ENCODE measurements at regions not wholly inside any gene's neighbourhood (a gene's known extent, or its start where the extent isn't known, plus 50 kb on each side); places are given as distances from the start of the nearest gene placed in this dataset.
"Not testable (repeated sequence)": the region's sequence is repeated elsewhere in the genome, so short reads cannot be mapped to it uniquely, and the experiment has no call there.

DNA sequence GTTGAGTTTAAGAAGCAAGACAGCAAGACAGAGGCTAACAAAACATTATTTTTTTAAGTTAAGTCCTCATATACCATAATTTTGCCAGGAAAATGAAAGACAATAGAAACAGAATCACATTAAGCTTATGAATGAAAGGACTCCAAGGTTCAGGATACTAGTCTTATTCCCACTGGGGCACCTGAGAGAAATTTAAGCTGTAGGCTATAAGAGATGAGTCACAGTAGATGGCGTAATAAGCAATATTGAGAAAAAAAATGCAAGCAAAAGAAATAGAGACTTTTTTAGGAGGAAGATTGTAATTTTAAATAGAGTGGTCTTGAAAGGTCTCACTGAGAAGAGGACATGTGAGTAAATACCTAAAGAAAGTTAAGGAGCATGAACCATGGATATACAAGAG, 57.1 kb upstream of the KIF2B start:
- DNase-seq (ENCODE audit: low read depth), result no peak

DNA sequence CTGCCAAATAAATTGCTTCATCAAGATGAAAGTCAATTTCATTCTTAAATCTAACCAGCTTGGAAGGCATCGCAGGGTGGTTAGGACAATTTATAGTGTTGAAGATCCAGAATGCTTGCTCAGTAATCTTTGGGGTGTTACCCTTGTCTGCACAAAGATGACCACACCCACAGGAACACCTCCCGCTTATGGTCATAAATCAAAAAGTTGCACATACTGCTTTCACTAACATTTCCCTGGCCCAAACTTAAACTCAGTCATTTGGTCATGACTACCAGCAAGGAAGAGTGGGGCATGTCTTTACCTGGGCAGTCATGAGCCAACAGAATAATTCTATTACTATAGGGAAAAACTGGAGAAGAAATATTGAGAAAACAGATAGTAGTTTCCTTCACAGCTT, 57.6 kb upstream of the KIF2B start:
- no peak for DNase-seq (ENCODE audit: low read depth)

DNA sequence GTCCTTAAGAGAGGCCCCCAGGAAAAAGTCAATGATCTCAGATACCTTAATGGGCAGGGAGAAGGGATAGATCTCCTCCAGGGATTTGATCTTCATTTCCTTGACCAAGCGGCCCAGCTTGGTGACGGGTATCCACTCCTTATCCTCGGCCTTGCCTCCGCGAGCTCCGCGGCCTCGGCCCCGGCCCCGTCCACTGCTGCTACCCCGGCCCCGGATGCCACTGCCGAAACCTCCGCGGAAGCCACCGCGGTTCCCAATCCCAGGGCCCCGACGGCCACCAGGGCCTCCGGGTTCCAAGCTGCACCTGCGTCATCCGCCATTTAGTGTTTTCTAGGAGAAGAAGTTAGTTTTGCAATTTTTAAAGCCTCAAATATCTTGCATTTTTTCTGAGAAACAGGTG, 65.2 kb upstream of the KIF2B start:
- DNase-seq (ENCODE audit: low read depth), result no peak

DNA sequence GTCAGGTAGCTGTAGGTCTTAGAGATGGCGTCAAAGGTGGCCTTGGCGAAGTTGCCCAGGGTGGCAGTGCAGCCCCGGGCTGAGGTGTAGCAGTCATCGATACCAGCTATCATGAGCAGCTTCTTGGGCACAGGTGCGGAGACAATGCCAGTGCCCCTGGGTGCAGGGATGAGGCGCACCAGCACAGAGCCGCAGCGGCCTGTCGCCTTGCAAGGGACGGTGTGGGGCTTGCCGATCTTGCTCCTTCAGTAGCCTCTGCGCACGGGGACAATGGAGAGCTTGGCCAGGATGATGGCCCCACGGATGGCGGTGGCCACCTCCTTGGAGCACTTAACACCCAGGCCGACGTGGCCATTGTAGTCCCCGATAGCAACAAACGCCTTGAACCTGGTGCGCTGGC, 65.6 kb upstream of the KIF2B start:
- not testable (repeated sequence) for DNase-seq (ENCODE audit: low read depth)

DNA sequence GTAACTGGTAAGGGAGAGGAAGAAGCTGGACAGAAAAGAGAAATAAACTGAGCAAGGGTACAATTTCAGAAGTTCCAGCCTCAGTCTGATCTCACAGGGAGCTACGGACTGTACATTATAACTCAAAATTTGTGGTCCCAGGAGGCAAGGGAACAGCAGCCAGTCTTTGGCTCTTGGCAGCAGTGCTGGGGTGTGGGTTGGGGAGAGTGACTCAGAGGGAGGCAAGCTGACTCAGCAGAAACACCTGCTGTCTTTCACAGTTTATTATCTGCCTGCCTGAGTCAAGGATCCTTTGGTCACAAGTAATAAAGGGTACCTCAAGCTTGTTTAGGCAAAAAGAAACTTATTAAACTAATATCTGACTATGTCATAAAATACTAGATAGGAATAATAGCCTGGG, 73.5 kb upstream of the KIF2B start:
- DNase-seq (ENCODE audit: low read depth), result peak; percentile 90

DNA sequence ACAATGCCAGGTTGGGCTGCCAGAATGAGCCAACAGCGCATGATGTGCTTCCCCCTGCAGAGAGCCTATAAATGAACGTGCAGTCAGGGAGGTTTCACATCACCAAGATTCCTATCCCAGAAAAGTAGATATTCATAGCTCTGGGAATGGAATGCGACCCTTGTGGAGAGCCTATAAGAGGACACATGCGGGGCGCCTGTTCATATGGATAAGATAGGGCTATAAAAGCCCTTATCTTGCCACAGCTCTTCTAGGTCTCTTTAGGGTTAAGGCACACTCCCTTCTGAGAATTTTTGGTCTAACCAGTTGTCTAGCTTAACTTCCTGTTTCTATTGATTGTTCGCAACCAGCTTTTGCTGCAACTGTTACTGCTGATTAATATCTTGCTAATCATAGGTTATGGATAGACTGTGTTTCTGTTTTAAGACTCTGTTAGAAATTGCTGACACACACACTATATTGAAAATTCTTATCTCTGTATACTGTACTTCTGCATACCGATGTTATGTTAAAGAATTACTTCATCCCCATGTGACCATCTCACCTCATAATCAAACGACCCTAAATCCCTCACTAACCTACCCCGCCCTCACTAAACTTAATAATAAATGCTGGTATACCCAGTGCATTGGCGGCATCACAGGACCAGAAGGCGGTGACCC, 74.4 kb upstream of the KIF2B start:
- not testable (repeated sequence) for DNase-seq (ENCODE audit: low read depth)

DNA sequence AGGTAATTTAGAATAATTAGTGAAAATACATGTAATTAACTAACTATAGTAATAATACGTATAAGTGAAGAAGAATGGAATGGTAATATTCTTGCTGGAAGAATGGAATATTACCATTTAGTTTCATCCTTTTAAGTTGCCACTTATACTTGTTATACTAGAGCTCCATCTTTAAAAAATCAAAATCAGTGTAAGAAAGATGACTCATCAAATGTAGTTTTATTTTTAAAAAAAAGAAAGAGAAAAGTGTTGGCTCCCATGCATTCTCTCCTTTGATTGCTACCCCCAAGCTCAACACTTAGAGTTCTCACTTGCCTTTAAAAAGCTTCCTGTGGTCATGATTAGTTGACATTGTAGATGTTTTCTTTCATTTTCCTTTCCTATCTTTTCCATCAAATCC, 82.4 kb upstream of the KIF2B start:
- no peak for DNase-seq (ENCODE audit: low read depth)

DNA sequence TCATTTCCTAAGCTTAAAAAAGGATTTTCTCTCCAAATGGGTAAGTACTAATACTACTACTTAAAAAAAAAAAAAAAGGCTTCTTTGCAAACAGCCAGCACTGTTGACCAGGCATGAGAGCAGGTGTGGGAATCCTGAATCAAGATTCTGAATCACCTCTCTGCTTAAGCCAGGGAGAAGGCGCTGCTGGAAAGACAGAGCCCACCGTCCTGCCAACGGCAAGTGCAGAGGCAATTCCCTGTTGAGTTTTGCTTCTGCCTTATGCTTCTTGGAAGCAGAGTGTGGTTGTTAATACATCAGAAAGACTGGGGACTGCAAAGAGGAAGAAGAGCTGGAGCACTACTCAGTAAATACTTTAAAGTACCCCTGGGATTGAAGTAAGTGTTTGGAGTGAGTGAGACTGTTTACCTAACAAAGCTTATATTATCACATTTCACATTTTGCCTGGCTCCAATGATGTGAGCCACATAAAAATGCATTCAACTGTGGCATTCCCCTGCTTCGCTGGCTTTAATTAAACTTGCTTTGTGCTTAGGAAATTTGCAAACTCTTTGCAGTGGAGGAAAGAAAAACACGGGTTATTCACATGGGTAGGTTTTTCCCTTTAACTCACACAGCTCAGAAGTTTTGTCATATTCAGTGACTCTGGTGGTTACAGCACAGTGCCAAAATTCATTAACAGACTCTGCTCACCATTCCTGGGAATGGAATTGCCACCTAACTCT, 86.0 kb upstream of the KIF2B start:
- no peak for DNase-seq (ENCODE audit: low read depth)

DNA sequence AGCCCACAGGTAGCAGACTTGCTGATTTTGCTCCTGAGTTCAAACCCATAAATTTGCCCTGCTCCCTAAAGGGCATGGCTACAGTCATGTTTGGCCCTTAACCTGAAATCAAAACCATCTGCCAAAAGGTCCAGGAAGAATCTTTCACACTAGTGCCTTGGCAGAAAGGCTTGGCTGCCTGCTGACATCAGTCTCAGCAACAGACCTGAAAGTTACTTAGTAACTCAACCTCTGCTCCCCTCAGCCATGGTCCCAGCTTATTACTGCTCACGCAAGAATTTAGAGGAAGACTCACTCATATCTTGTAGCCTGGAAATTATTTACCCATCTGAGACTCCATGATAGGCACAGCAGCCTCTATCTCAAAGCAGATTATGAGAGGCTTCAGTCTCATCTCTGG, 98.0 kb upstream of the KIF2B start:
- no peak for DNase-seq (ENCODE audit: low read depth)

DNA sequence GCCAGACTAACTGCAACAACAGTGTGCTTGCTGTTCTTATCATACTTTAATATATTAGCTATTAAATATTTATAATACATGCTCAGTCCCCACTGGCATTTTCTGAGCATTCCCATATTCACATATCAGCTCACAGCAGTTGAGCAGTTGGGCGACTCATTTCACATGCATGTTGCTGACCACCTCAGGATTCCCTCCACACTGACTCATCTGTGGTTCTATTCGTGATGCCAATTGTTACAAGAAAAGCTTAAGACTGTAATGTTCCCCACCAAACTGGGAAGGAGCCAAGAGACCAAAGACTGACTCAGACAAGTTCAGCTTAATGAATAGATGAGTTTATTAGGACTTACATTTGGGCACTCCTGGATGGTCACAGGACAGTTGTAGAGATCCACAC, 100.3 kb upstream of the KIF2B start:
- DNase-seq (ENCODE audit: low read depth), result peak; percentile 100

DNA sequence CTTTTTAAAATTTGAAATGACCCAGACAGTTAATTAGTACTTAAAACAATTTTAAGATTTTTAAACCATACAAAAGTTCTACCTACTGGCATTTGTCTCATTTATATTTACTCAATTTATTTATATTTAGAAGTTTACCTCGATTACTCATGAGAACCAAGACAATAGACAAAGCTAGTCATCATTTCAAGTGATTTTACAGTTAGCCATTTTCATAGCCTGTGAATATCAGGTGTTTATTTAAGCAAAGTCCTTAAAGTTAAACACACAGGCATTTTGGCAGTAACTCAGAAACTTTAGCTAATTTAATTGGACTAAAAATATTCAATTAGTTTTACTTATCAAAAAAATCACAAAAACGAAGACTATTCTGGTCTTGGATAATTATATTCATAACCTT, 101.6 kb upstream of the KIF2B start:
- DNase-seq (ENCODE audit: low read depth), result no peak

DNA sequence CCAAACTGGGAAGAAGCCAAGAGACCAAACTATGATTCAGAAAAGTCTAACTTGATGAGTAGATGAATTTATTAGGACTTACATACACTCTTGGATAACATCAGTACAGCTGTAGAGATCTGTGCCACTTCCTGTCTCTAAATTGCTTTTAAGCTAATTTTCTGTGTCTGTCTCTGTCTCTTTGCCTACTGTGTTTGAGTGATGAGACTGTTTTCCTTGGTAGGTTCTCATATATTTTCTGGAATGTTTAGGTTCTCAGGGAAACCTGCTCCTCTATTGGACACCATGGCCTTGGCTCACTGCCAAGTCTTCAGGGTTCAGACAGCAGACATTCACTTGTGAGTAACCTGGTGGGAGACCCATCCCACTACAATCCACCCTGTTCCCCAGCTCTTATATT, 103.5 kb upstream of the KIF2B start:
- DNase-seq (ENCODE audit: low read depth), result peak; percentile 16

DNA sequence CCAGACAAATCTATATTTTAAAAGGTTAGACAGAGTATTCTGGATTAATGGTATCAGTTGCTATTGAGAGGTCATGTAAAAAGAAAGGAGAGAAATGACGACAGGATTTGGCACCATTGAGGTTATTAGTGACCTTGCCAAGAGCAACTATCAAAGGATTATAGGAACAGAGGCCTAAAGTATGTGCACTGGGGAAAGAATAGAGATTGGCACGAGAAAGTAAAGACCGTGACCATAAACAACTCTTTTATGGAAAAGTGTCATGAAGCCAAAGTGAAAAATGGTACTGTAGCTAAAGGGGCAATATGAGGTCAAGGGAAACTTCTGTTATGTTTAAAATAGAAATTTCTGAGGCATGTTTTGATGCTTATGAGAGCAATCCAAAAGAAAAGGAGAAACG, 115.2 kb upstream of the KIF2B start:
- DNase-seq (ENCODE audit: low read depth), result no peak

DNA sequence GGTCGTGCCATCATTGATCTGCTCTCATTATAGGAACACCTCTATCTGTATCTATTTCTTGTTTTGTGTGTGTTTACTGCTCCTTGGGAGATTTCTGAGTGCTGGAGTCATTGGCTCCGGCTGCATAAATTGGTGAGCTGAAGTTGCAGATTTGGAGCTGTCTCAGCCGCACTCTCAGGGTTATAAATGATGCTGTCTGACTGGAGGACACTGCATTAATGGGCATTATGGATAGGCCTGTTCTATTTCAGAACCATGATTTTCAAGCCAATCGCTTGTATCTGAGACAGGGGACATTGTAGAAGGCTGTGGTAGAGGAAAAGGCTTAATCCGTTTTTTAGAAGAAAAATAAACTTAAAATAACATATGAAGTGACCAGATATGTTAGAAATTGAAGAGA, 126.4 kb upstream of the KIF2B start:
- DNase-seq (ENCODE audit: low read depth), result no peak

DNA sequence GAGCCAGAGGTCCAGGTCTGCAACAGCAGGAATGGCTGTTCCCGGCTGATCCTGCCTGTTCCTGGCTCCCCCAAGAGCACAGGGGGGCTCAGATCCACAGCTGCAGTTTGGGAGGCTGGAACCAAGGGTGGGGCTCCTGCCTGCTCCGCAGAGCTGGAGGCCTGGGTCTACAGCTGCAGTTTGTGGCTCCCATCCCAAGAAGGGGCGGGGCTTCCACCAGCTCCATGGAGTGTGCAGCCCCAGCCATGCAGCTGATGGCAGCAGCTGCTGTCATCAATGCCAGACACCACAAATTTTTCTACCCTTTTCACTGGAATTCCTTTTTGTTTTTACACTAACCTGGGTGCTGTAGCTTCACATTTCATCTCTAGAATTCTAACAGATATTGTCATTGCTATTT, 135.4 kb upstream of the KIF2B start:
- DNase-seq (ENCODE audit: low read depth), result peak; percentile 70

DNA sequence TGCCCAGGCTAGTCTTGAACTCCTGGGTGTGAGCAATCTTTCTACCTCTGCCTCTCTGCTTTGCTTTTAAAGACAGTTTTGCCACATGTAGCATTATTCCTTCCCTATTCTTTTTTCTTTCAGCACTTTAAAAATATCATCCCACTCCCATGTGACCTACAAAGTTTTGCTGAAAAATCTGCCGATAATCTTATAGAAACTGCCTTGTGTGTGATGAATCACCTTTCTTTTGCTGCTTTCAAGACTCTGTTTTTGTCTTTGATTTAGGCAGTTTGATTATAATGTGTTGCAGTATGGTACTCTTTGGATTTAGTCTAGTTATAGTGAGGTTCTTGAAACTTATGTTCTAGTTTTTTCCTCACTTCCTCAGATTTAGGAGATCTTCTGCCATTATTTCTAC, 142.0 kb upstream of the KIF2B start:
- DNase-seq (ENCODE audit: low read depth), result no peak

DNA sequence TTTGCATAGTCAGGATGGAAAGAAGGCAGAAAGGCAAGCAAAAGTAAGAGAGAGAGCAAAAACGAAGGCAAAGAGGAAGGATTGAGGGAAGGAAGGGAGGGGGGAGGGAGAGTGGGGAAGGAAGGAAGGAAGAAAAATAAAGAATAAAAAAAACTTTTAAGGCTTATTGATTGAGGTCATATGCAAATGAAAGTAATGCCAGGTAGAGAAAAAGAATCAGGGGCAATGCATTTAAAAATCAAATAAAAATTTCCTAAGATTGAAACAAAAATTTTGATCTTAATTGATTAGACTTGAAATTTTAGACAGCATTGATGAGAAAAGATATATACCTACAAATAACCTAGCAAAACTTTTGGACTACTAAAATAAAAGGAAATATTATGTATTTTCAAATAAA, 153.9 kb upstream of the KIF2B start:
- DNase-seq (ENCODE audit: low read depth), result no peak

DNA sequence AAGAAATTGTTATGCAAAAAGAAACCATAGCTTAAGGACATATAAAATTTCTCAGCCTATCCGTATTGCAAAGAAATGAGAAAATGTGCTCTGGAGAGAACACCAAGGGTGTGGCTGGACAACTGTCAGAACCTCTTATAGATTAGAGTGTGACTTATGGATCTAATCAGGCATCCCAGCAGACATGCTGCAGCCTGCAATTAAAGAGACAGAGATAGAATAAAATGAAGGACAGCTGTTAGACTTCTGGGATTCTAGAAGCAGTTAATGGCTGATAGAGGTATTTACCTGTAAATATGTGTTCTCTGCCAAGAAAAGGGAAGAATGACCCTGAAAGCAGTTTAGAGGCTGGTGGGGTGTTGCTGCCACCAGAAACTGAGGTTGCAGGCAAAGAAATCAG, 160.1 kb upstream of the KIF2B start:
- DNase-seq (ENCODE audit: low read depth), result no peak

DNA sequence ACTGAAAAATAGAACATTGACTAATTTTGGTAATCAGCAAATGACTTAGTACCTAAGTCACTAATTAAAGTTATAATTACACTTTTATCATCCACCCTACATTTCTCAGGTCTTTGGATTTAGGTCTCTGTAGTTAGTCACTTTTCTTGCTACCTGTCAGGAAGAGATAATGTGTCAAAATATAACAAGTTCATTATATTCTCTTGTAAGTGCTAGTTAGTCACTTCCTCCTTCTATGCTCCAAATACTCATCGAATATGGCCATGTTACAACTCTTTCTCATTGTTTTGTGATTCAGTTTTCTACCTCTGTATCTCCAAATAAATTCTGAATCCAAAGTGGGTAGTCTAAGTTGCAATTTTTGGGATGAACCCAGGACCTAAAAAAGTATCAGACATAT, 163.5 kb upstream of the KIF2B start:
- DNase-seq (ENCODE audit: low read depth), result no peak

DNA sequence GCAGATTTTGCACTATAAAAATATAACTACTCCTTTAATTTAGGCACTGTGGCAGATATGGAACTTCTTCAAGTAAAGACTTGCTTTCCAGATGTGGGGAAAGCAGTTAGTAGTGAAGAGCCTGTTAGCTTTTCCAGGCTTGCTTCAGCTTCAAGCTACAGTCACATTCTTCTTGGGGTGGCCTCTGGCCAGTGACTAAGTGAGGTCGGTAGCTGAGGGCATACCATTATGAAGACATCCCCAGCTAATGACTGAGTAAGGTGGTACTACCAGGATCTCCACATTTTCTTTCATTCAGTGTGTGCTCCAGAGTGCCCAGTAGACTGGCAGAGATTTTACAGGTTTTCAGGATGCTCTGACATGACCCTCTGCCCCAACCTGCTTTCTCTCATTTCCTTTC, 167.1 kb upstream of the KIF2B start:
- peak; percentile 25 for DNase-seq (ENCODE audit: low read depth)

DNA sequence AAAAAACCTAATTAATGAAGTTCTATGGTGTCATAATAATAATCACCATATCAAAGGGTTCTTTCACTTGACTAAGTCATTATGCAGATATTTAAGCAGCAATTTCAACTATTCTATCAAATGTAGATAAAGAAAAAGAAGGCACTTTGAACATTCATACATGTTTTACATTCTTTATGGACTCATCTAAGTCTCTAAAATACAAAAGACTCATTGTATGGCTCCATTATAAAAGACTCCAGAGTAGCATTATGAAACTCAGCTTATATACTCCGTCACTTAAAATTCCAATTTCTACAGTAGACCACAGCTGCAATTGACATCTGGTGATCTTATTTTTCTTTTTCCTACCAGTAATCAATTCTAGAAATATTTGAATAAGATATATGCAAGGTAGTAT, 173.5 kb upstream of the KIF2B start:
- no peak for DNase-seq (ENCODE audit: low read depth)

DNA sequence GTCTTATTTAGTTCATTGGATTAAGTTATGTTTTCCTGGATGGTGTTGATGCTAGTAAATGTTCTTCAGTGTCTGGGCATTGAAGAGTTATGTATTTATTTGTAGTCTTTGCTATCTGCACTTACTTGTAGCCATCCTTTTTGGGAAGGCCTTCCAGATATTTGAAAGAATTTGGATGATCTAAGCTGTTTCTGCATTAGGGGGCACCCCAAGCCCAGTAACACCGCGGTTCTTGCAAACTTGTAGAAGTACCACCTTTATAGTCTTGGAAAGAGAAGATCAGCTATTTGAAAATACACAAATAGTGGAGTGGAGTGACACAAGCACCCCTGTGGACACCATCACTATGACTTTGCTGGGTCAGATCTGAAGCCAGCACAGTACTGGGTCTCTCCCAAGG, 175.9 kb upstream of the KIF2B start:
- DNase-seq (ENCODE audit: low read depth), result no peak

DNA sequence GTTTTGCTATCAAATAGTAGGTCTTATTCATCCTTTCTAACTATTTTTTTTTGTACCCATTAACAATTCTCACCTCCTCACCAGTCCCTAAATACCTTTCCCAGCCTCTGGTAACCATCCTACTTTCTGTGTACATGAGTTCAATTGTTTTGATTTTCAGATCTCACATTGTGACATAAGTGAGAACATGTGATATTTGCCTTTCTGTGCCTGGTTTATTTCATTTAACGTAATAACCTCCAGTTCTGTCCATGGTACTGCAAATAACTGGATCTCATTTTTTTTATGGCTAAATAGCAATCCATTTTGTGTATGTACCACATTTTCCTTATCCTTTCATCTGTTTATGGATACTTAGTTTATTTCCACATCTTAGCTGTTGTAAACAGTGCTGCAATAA, 181.9 kb upstream of the KIF2B start:
- DNase-seq (ENCODE audit: low read depth), result no peak

All from myocyte (in vitro differentiated cells).